MM.1S (cell line): ENCODE measurements at regions not wholly inside any gene's neighbourhood (a gene's known extent, or its start where the extent isn't known, plus 50 kb on each side); places are given as distances from the start of the nearest gene placed in this dataset.

Experiments used
- DNase-seq: peaks from one replicate; pipeline ENCODE4 v3.0.0-alpha.2; 2015
- H2AFZ ChIP-seq: fragments of 300-600 bp; sonication (generic); 2 replicates; pipeline ENCODE4 v1.6.0; 2016; ENCODE audit warnings: antibody characterized with exemption, low read length
- H3F3A ChIP-seq: fragments of 300-600 bp; sonication (generic); 2 replicates; pipeline ENCODE4 v1.6.1; 2016; ENCODE audit warnings: mild to moderate bottlenecking, antibody characterized with exemption, low read length, moderate library complexity, mixed read lengths; ENCODE audit not compliant: insufficient read depth
- H3K27ac ChIP-seq: fragments of 300-600 bp; sonication (generic); 2 replicates; pipeline ENCODE4 v1.5.1; 2016; ENCODE audit warnings: mild to moderate bottlenecking, low read length
- H3K27me3 ChIP-seq: fragments of 300-600 bp; sonication (generic); replicated peaks from 2 replicates; pipeline ENCODE4 v1.6.0; 2016; ENCODE audit warnings: low read length; ENCODE audit not compliant: insufficient read depth
- H3K36me3 ChIP-seq: fragments of 300-600 bp; sonication (generic); replicated peaks from 2 replicates; pipeline ENCODE4 v1.6.1; 2016; ENCODE audit warnings: mild to moderate bottlenecking, low read length, mixed read lengths; ENCODE audit not compliant: insufficient read depth
- H3K4me1 ChIP-seq: fragments of 300-600 bp; sonication (generic); 2 replicates; pipeline ENCODE4 v1.6.1; 2016; ENCODE audit warnings: low read length, mixed read lengths
- H3K4me2 ChIP-seq: fragments of 300-600 bp; sonication (generic); 2 replicates; pipeline ENCODE4 v1.6.0; 2016; ENCODE audit warnings: low read depth, low read length
- H3K4me3 ChIP-seq: fragments of 300-600 bp; sonication (generic); 2 replicates; pipeline ENCODE4 v1.5.1; 2016; ENCODE audit warnings: low read length, mixed read lengths
- H3K79me2 ChIP-seq: fragments of 300-600 bp; sonication (generic); 2 replicates; pipeline ENCODE4 v1.6.1; 2016; ENCODE audit warnings: mixed run types, low read length, mixed read lengths
- H3K9ac ChIP-seq: fragments of 300-600 bp; sonication (generic); 2 replicates; pipeline ENCODE4 v1.6.1; 2016; ENCODE audit warnings: low read length, mixed read lengths
- H3K9me2 ChIP-seq: fragments of 300-600 bp; sonication (generic); replicated peaks from 2 replicates; pipeline ENCODE4 v1.6.1; 2016; ENCODE audit warnings: mild to moderate bottlenecking, low read length, mixed read lengths; ENCODE audit not compliant: insufficient read depth
- H3K9me3 ChIP-seq: fragments of 300-600 bp; sonication (generic); replicated peaks from 2 replicates; pipeline ENCODE4 v1.6.1; 2016; ENCODE audit warnings: mild to moderate bottlenecking, low read length, mixed read lengths; ENCODE audit not compliant: insufficient read depth
- H4K20me1 ChIP-seq: fragments of 300-600 bp; sonication (generic); 2 replicates; pipeline ENCODE4 v1.6.1; 2016; ENCODE audit warnings: mild to moderate bottlenecking, low read length, moderate library complexity, mixed read lengths; ENCODE audit not compliant: insufficient read depth
- EZH2 ChIP-seq: fragments of 300-600 bp; sonication (generic); optimal IDR thresholded peaks from 2 replicates; pipeline ENCODE3; 2017; ENCODE audit warnings: low read depth, mild to moderate bottlenecking, antibody characterized with exemption, low read length, mixed read lengths
- EZH2phosphoT487 ChIP-seq: fragments of 300-600 bp; sonication (generic); IDR thresholded peaks from 2 replicates; pipeline ENCODE4 v1.6.1; 2018; ENCODE audit warnings: antibody characterized with exemption, low read length
- TF ChIP-seq, protein P1 (sequence below): fragments of 300-600 bp; sonication (generic); IDR thresholded peaks from 2 replicates; pipeline ENCODE4 v1.5.1; 2016; ENCODE audit warnings: antibody characterized with exemption, low read length, mixed read lengths

DNA sequence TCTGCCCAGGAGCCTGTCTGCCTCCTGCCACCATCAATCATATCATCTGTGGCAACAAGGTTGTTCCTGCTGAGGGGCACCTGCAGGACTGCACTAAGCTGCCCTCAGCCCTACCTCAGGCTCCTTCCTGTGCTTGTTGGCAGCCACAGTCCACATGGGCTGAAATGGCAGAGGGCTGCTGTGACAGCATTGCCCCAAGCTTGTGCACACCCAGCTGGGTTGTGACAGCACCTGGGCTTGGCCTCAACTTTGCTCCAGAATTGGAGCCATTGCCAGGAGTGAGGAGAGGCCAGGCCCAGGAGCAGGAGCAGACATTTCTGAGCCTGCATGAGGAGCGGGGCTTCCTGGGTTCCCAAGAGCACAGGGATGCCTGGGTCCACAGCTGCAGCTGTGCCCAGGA is 340.9 kb upstream of the CHRM2 start:
- H4K20me1 ChIP-seq = no peaks in the 10 kb centered on the region
- H3K36me3 ChIP-seq = no peaks in the 10 kb centered on the region
- no peaks in the 10 kb centered on the region for H3K9me2 ChIP-seq
- H3K27me3 ChIP-seq = no peaks in the 10 kb centered on the region
- DNase-seq = no peak
- no peak overlapping the region for H2AFZ ChIP-seq
- H3K4me2 ChIP-seq = no peak overlapping the region
- no peak overlapping the region for H3K4me3 ChIP-seq
- no peaks in the 10 kb centered on the region for H3F3A ChIP-seq
- TF ChIP-seq EZH2phosphoT487 (no peak), EZH2 (no peak)
- TF ChIP-seq, protein P1, sequence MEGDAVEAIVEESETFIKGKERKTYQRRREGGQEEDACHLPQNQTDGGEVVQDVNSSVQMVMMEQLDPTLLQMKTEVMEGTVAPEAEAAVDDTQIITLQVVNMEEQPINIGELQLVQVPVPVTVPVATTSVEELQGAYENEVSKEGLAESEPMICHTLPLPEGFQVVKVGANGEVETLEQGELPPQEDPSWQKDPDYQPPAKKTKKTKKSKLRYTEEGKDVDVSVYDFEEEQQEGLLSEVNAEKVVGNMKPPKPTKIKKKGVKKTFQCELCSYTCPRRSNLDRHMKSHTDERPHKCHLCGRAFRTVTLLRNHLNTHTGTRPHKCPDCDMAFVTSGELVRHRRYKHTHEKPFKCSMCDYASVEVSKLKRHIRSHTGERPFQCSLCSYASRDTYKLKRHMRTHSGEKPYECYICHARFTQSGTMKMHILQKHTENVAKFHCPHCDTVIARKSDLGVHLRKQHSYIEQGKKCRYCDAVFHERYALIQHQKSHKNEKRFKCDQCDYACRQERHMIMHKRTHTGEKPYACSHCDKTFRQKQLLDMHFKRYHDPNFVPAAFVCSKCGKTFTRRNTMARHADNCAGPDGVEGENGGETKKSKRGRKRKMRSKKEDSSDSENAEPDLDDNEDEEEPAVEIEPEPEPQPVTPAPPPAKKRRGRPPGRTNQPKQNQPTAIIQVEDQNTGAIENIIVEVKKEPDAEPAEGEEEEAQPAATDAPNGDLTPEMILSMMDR = no peak
- H3K79me2 ChIP-seq = no peaks in the 10 kb centered on the region
- no peaks in the 10 kb centered on the region for H3K9me3 ChIP-seq
- H3K27ac ChIP-seq = no peak overlapping the region
- peaks cover 11% of the 10 kb centered on the region for H3K4me1 ChIP-seq
- H3K9ac ChIP-seq = no peak overlapping the region

DNA sequence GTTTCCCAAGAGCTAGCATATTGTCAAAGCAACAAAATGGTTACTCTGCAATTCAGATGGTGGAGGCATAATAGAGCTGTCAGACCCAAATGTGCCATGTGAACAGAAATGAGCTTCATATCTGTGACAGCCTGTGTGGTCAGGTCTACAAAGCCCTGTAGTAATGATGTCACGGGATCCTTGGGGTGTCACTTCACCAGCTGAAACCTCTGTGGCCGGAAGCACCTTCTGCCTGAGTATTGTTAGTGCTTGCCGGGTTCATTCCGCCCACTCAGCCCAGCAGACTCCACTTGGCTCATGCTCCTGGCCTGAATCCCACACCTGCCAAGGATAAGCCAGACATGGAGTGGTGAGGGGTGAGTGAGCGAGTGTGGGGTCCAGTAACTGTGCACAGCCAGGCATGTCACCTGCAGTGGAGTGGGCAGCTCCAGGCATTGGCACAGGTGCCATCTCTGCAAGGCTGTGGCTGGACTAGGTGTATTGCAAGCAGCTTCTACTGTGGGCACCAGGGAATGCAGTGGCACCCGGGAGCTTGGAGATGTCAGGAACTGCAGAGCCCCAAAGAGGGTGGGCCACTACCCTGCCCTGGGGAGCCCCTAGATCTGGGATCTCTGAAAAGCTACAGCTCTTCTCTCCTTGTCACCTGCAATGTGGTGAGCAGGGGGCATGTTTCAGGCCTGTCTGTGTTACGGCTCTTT is 341.9 kb upstream of the CHRM2 start:
- H3K4me2 ChIP-seq = no peak overlapping the region

DNA sequence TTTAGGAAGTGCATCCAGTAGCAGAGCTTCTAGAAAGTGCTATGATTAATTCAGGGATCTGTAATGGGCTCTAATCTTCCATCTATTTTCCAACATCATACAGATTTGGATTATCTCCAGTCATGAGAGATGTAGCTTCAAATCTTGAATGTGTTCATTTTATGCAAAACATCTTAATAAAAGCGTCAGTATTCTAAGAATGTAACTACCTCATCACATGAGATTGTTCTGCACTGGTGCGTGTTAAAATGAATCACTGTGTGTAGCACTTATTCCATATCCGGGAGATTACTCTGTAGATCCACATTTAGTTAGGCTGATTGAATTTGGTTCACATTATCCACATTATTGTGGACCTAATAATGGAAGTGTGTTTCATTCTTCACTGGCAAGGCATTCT is 344.9 kb upstream of the CHRM2 start:
- DNase-seq = no peak
- H3K9me3 ChIP-seq = no peaks in the 10 kb centered on the region
- no peaks in the 10 kb centered on the region for H3K9me2 ChIP-seq
- H4K20me1 ChIP-seq = no peaks in the 10 kb centered on the region
- no peaks in the 10 kb centered on the region for H3K79me2 ChIP-seq
- no peaks in the 10 kb centered on the region for H3F3A ChIP-seq
- H2AFZ ChIP-seq = no peak overlapping the region
- H3K9ac ChIP-seq = no peak overlapping the region
- H3K27ac ChIP-seq = no peak overlapping the region
- H3K4me3 ChIP-seq = no peak overlapping the region
- no peaks in the 10 kb centered on the region for H3K27me3 ChIP-seq
- no peaks in the 10 kb centered on the region for H3K36me3 ChIP-seq
- no peak overlapping the region for H3K4me2 ChIP-seq
- TF ChIP-seq EZH2phosphoT487 = no peak
- no peak for TF ChIP-seq EZH2
- TF ChIP-seq, protein P1 = no peak
- H3K4me1 ChIP-seq = peaks cover 11% of the 10 kb centered on the region

More for the DNA sequence above, 341.9 kb upstream of the CHRM2 start:
- TF ChIP-seq EZH2phosphoT487 (no peak), EZH2 (no peak)
- TF ChIP-seq, protein P1 = no peak
- H3K9ac ChIP-seq = no peak overlapping the region
- H3K4me3 ChIP-seq = no peak overlapping the region
- no peaks in the 10 kb centered on the region for H3K9me2 ChIP-seq
- peak overlapping the region; percentile 14; the same call in 1 of the 2 replicates for H3K27ac ChIP-seq
- H2AFZ ChIP-seq = no peak overlapping the region
- DNase-seq = peak; percentile 79
- peaks cover 11% of the 10 kb centered on the region for H3K4me1 ChIP-seq
- H3K27me3 ChIP-seq = no peaks in the 10 kb centered on the region
- no peaks in the 10 kb centered on the region for H3F3A ChIP-seq
- H3K36me3 ChIP-seq = no peaks in the 10 kb centered on the region
- H3K9me3 ChIP-seq = no peaks in the 10 kb centered on the region
- H4K20me1 ChIP-seq = no peaks in the 10 kb centered on the region
- H3K79me2 ChIP-seq = no peaks in the 10 kb centered on the region
